HL-60 (cell line): ENCODE measurements at regions not wholly inside any gene's neighbourhood (a gene's known extent, or its start where the extent isn't known, plus 50 kb on each side); places are given as distances from the start of the nearest gene placed in this dataset.

Experiments
- DNase-seq, 2 experiments: peaks; one replicate each; pipeline ENCODE4 v3.0.0-alpha.2; 2010 to 2020; ENCODE audit warnings: low read depth in 1 of 2, low spot score in 1 of 2
- H3K27ac ChIP-seq: fragments of 250-450 bp; sonication (Bioruptor Pico); replicated peaks from 2 replicates; pipeline ENCODE4 v1.5.1; 2020; ENCODE audit warnings: mild to moderate bottlenecking, moderate library complexity
- H3K27me3 ChIP-seq: fragments of 250-450 bp; sonication (Bioruptor Pico); 2 replicates; pipeline ENCODE4 v1.5.1; 2021; ENCODE audit warnings: mild to moderate bottlenecking, moderate library complexity; ENCODE audit not compliant: insufficient read depth, poor library complexity, severe bottlenecking
- H3K4me3 ChIP-seq: replicated peaks from 2 replicates; pipeline ENCODE4 v1.5.1; 2011; ENCODE audit warnings: mild to moderate bottlenecking, control low read depth, low read length; ENCODE audit not compliant: insufficient read depth
- CTCF ChIP-seq: IDR thresholded peaks from one replicate; pipeline ENCODE4 v1.5.1; 2011; ENCODE audit warnings: low read length, control low read depth, inconsistent platforms; ENCODE audit not compliant: insufficient read depth
- GABPA ChIP-seq: IDR thresholded peaks from 2 replicates; pipeline ENCODE4 v1.6.1; 2012; ENCODE audit warnings: low read depth
- POLR2AphosphoS5 ChIP-seq: IDR thresholded peaks from 2 replicates; pipeline ENCODE4 v1.6.1; 2012; ENCODE audit warnings: low read depth
- REST ChIP-seq: IDR thresholded peaks from 2 replicates; pipeline ENCODE4 v1.6.1; 2012; ENCODE audit warnings: low read depth; ENCODE audit not compliant: insufficient replicate concordance
- SPI1 ChIP-seq: IDR thresholded peaks from 2 replicates; pipeline ENCODE4 v1.6.1; 2012; ENCODE audit warnings: low read depth, mild to moderate bottlenecking, borderline replicate concordance

GRCh38 chr16:54482892-54483574, 196.4 kb upstream of the IRX3 start:
- no peak overlapping the region for H3K4me3 ChIP-seq
- DNase-seq, result no peak
- H3K27me3 ChIP-seq, result no peaks in the 10 kb centered on the region
- TF ChIP-seq CTCF (no peak), GABPA (no peak), SPI1 (no peak), REST (no peak), POLR2AphosphoS5 (no peak)
- no peak overlapping the region for H3K27ac ChIP-seq

GRCh38 chr16:54480429-54480828, 193.8 kb upstream of the IRX3 start:
- H3K27me3 ChIP-seq, result no peaks in the 10 kb centered on the region
- DNase-seq, result no peak
- H3K27ac ChIP-seq, result no peak overlapping the region
- H3K4me3 ChIP-seq, result no peak overlapping the region
- TF ChIP-seq REST (no peak), POLR2AphosphoS5 (no peak), CTCF (no peak), SPI1 (no peak), GABPA (no peak)

- Histone ChIP-seq H3K27me3 (no peaks in the 10 kb centered on the region), H3K27ac (no peak overlapping the region), H3K4me3 (no peak overlapping the region)
- no peak for DNase-seq
- TF ChIP-seq CTCF, result no peak
Measured at GRCh38 chr16:54479546-54479945, 193.0 kb upstream of the IRX3 start.

GRCh38 chr16:54477714-54478113, 191.1 kb upstream of the IRX3 start:
- Histone ChIP-seq H3K27me3 (no peaks in the 10 kb centered on the region), H3K4me3 (no peak overlapping the region), H3K27ac (no peak overlapping the region)
- DNase-seq, result no peak
- TF ChIP-seq POLR2AphosphoS5 (no peak), CTCF (no peak), REST (no peak), SPI1 (no peak)
